K562 (cell line): ENCODE measurements at regions not wholly inside any gene's neighbourhood (a gene's known extent, or its start where the extent isn't known, plus 50 kb on each side); places are given as distances from the start of the nearest gene placed in this dataset.

Source experiments
- CEBPG ChIP-seq, 3 experiments: fragments of 200-800 bp in 1 of 3; sonication (Bioruptor generic) in 1 of 3; sonication (generic) in 1 of 3; formaldehyde crosslinking in 1 of 3; IDR thresholded peaks in 2 of 3; conservative IDR thresholded peaks in 1 of 3; 2 replicates each; pipeline versions ENCODE4 v1.6.1 to v1.8.0; 2016 to 2022; ENCODE audit warnings: missing compliant biosample characterization in 2 of 3, missing genetic modification characterization in 2 of 3, mild to moderate bottlenecking in 1 of 3, missing genetic modification reagents in 1 of 3
- ZBTB26 ChIP-seq: fragments of 450-650 bp; formaldehyde crosslinking; IDR thresholded peaks from 2 replicates; pipeline ENCODE4 v1.4.0; 2022; ENCODE audit warnings: missing genetic modification characterization

GRCh38 chr3:28690176-28690575, 341.6 kb upstream of the AZI2 start:
- TF ChIP-seq ZBTB26 (CRISPR knock-in tag) (no peak), CEBPG (CRISPR knock-in tag; IDR thresholded peaks at IDR 0.05) (no peak), CEBPG (tag; conservative IDR thresholded peaks at IDR 0.05 in 1 of 2, IDR thresholded peaks at IDR 0.05 in 1 of 2) (no peak)
